IPS-NIHi11 (cell line): ENCODE measurements at regions not wholly inside any gene's neighbourhood (a gene's known extent, or its start where the extent isn't known, plus 50 kb on each side); places are given as distances from the start of the nearest gene placed in this dataset.
"Not testable (repeated sequence)": the region's sequence is repeated elsewhere in the genome, so short reads cannot be mapped to it uniquely, and the experiment has no call there.

Source experiments
- DNase-seq: peaks from one replicate; pipeline ENCODE4 v3.0.0; 2012; ENCODE audit warnings: mixed read lengths, low spot score

DNA sequence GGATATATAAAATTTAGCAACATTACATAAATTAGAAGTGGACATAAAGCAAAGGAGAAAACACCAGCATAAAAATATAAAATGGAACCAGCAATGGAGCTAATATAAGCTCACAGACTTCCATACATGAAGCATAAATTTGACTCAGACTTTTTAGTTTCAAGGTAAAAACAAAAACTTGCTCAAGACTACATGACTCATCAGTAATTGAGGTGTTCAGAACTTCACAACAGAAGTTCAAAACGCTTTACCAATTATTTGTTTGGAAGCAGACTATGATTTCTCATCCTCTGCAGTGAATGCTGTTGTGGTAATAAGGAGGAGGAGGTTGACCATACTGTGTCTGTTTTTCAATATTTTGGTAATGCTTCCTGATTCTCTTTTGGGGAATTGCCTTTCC lies 192.0 kb upstream of the MEIS1 start:
- DNase-seq, result not testable (repeated sequence)

DNA sequence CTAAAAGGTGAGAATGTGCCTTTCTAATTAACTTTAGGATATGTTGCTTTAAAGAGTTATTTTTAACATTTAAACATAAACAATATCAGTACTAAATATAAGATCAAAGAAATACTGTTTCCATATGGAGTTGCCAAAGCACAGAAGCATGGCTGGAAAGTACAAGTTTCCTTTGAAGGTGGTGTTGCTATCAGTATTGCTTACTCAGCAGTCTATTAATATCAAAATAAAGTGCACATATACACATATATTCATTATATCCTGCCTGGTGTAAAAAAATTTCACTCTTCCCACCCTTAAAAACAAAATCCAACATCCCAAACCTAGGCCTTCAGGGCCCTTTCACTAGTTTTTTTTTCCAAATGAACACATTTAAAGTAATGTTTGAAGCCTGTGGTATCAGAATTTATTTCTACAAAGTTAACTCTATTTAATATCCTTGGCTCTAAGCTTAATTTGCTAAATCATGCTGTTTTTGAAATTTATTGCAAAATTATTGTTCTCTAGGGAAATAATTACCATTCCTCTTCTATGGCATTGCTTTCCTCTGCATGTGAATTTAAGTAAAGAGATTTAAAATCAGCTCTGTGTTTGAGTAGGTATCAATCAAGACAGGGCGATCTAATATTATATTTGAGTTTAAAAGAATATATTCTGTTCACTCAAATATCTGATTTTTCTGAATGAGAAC lies 192.7 kb upstream of the MEIS1 start:
- no peak for DNase-seq

DNA sequence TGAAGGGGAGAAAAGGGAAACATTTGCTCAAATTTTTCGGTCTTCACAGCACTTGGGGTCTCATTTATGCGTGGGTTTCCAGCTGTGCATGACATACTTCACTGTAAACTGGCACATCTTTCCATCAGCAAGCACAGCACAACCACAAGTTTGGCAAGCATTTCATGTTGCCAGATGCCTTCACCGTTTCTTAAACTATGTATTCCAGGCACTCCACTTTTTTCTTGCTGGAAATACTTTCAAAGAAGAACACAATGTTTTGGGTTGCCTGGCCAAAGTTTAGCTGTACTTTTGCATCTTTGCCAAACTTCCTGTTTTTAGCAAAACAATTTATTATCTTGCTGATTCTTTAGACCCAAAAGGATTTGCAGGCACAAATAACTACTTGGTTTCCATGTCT lies 194.6 kb upstream of the MEIS1 start:
- no peak for DNase-seq

DNA sequence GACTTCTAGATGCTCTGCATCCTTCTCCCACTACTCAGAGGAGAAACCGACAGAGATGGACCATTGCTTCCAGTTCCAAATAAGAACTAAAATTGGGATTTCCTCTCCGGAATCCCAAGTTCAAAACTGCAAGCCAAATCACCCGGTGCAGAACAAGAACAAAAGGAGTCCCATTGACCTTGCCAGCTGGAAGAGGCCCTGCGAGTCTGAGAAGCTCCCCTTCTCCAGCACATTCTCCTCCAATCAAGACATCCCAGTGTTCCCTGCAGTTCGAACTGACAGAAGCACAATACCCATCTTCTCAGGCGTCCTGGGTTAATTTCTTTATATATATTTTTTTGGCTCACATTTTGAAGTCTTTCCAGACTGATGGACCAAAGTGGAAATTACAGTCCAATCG lies 195.3 kb upstream of the MEIS1 start:
- no peak for DNase-seq

DNA sequence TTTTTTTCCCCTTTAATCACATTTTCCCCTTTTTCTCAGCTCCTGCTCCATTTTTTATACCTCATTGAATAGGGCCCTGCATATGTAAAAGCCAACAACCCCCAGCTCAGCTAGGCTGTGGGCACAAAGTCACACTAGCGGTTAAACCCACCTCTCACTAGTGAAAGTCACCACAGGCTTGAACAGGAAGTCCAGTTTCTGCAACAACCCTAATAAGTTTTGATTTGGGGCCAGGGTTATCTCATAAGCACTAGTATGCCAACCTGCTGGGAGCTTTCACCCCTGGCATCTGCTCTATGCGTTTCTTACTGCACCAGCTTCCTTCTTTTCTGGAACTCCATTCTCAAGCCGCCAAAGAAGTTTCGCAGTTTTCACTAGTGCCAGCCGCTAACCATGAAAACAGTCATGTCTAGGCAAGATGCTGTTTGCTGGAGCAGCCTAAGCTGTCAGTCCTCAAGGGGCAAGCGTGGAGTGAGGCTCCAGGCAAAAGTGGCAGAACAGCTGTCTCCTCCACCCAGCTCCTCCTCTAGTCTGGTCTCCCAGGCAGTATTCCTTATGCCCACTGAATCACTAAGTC lies 197.0 kb upstream of the MEIS1 start:
- DNase-seq, result no peak

DNA sequence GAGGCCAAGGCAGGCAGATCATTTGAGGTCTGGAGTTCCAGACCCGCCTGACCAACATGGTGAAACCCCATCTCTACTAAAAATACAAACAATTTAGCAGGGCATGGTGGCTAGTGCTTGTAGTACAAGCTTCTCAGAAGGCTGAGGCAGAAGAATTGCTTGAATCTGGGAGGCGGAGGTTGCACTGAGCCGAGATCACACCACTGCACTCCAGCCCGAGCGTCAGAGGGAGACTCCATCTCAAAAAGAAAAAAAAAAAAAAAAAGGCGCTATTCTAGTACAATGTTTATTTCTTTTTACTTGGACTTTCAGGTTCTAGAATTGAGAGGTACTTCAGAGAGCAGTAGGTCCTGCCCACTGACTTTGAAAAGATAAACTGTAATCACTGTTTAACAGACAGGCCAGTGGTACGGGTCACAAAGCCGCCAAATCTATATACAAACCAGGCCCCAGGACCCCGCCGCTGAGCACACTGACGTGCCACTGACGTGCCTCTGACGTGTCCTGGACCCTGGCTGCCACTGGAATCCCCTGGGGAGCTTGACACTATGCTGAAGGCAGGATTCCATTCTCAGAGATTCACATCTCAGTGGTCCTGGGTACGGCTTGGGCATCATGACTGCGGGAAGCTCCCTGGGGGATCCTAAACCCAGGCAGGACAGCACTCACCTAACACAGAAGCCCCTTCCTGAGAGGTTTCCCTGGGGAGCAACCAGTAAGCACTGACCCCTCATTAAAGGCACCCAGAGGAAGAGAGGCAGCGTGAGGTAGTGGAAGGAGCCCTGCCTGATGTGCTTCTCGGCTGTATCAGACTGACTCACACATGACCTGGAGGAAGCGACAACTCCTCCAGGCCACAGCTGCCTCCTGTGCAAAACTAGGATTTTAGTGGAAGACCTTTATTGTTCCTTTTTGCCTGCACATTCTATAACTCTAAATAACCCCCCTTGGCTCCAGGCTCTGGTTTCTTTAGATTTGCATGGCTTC lies 197.8 kb upstream of the MEIS1 start:
- DNase-seq, result no peak

DNA sequence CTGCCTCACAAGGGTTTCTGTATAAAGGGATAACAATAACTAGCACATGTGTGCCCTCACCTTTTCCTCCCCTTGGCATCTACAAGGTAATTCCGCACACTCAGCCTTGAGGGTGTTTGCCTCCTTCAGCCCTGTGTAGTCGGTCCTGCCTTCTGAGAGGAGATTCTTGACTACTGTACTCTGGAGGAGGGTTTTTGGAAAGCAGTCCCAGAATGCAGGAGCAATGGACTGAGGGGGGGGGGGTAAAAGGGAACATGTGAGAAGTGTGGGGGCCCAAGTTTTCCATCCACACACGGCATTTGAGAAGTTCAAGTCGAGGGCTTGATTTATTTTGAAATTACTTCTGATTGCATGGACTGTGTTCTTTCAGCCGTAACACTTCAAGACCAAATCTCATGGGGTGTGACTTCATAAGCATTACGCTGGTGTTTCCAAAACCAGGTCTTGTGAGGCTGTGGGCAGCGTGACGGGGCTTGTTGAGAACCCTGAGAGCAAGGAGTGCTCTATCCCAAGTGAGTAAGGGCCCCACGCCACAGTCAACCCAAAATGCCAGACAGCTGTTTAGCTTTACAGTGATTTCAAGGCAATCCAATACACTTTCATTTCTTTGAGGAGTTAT lies 198.7 kb upstream of the MEIS1 start:
- no peak for DNase-seq

DNA sequence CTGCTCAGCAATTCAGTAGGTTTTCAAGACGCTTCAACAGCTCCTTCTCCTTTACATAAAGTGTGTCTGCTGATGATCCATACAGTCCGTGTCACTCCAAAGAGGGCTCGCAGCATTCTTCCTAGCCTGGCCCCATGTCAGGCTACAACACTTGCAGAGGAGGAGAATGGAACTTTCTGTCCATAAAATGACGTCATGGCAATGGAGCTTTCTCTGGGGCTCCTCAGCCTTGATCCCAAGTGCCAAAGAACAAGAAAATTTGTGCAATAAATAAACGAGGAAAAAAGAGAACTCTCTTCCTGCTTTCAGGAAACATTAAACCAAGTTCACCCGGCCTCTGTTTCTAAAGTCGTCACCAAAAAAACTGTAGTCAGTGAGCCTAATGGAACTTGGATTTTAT lies 199.5 kb upstream of the MEIS1 start:
- no peak for DNase-seq

DNA sequence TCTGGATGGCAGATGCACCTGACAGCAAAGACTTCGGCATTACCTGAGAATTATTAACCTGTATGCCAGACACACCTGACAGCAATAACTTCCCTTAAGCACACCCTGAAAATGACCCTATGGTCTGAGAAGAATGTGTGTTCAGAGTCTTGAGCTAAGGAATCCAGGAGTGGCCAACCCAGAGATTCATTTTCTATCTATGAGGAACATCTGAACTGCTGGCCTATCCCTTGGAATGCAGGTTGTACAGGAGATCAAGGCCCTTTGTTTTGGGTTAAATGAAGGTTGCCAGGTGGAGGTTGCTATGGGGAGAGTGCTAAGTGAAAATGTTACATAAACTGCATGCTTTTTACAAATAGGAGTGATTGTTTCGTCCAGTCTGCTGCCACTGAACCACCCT lies 200.9 kb upstream of the MEIS1 start:
- DNase-seq, result no peak

DNA sequence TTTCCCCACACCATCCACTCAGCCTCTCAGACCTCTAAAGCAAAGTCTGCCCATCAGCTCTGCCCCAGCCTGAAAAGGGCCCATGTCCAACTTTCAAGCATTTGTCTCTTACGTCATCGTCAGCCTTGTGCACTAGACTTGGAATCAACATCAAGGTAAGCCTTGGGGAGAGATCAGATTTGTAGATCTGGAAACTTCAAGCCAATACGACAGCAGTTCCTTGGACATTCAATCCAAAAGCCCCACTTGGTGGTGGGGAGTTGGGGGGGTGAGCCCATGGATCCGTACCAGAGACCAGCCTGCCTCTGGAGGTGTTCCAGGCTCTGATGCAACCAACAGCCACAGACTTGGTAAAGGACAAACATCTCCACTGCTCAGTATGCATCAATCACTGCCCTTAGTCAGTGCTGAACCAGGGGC lies 206.8 kb upstream of the MEIS1 start:
- DNase-seq, result no peak

DNA sequence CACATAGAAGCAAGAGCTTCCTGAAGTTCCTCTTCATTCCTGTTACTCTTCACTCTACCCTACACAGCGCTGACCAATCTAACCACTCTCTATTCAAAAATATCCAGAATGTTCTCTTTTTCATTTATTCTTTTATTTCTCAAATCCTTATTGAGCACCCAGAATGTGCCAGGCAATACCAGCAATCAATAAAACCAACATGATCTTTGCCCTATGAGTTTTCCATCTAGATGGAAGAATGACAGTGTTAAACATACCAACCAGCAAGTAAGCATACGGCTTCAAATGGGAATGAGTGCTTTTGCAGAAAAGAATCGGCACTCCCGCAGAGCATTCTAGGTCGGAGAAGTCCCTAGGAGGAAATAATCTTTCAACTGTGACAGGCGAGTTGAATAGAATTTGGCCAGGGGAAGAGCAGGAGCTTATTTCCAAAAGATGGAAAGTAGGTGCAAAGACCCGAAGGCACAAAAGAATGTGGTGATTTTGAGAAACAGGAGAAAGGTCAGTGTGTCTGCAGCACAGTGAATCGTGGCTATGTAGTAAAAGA lies 217.8 kb upstream of the MEIS1 start:
- DNase-seq, result no peak

DNA sequence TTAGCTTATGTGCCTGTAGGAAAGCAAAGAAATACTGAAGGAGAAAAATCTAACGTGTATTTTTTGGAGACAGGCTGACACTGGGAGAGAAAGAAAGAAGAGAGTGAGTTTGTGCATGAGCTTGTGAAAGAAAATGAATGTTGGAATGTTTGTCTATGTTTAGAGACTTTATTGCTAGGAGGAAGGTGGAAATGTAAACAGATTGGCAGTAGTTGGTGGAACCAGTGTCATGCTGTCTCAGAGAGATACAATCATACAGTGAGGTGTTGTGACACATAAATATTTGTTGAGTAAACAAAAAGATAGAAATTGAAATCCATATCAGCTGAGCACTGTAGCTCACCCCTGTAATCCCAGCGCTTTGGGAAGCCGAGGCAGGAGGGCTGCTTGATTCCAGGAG lies 222.2 kb upstream of the MEIS1 start:
- DNase-seq, result no peak

DNA sequence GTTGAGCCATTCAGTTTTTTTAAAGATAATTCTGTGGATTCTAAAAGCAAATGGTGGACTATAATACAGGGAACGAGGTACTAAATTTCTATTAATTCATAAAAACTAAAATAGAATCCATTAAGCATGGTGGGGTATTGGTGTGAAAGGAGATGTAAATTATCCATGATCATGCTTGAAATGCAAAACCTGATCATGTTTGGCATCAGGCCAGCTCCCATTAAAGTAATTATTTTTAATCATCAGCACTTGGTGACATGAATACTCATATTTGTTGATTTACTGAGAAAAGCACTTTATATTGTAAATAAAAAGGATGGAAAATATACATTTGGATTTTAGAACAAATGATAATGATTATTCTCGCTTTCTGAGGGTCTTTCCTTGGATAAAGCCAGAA lies 232.3 kb upstream of the MEIS1 start:
- DNase-seq, result no peak

DNA sequence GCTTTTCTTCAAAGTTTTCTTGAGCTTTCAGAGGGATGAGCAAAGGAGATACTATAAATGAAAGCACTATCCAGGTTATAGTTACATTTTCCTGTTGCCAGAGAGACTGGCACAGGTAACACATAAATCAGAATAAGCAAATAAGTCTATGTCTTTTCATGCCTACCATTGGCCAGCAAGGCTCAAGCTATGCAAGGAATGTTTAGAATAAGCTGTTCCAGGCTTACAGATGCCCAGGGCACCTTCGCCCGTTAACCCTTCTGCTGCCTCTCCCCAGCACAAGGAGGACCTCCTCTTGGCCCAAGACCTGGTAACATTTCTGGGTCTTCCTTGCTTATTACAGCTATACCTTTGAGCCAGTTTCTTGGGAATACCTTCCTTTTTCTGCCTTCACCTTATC lies 233.7 kb upstream of the MEIS1 start:
- peak; percentile 28 for DNase-seq

DNA sequence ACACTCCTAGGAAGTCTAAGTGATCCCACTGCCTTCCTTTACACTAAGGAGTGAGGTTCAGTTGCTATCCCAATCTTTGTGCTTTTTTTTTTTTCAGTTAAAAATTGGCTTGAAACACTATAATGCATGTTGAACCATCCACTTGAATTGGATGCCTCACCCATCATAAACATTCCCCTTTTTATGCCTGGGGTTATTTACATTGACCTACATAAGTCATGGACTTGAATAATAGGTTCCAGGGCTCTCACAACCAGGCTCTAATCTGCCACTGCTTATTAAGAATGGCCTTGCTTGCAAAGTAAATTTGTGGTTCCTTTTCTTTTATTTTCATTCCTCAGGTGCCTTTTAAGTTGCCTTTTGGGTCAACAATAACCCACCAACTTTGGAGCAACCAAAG lies 236.1 kb upstream of the MEIS1 start:
- no peak for DNase-seq

DNA sequence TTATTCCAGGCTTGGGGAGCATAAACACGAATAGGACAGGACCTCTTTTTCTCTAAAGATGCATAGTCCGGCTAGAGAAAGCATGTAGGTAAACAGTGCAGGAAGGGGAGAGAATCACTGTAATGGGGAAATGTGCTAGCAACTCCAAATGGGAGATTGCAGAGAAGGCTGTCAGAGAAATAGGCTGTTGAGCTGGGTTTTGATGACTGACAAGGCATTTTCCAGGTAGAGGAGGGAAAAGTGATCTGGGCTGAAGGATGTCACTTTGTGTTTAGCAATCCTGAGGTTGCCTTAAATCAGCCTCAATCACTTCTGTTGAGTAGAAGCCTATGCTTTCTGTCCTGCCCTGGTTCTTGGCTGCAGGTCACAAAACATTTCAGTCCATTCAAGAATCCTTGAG lies 242.0 kb upstream of the MEIS1 start:
- DNase-seq, result no peak

DNA sequence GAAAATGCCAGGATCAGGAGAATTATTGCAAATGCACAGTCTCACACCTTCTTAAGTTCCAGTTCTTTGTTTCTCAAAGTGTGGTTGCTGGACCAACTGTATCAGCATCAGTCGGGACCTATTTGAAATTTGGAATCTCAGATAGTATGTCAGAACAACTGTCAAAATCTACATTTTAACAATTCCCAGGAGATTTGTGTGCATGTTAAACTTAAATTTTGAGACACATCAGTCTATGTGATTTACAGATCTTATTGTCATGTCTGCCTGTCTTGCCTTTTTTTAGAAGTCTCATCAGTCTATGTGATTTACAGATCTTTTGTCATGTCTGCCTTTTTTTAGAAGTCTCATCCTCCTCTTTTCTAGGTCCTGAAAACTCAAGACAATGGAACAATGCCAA lies 243.6 kb upstream of the MEIS1 start:
- no peak for DNase-seq

DNA sequence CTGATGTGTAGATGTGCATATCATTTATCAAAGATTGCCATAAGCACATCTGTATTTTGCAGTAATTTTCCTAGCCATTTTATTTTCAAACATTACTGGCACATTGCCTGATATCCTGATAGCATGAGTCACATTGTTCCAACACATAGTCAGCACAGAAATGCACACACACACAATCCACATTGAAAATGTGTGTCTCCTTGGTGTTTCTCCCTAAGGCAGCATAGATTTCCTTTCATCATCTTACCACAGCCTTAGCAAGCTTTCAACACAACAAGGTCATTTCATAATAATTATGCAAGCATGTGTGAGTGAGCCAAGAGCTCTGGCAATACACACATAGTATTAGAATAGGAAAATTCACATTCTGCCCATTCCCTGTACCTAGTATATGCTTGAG lies 245.4 kb upstream of the MEIS1 start:
- no peak for DNase-seq

DNA sequence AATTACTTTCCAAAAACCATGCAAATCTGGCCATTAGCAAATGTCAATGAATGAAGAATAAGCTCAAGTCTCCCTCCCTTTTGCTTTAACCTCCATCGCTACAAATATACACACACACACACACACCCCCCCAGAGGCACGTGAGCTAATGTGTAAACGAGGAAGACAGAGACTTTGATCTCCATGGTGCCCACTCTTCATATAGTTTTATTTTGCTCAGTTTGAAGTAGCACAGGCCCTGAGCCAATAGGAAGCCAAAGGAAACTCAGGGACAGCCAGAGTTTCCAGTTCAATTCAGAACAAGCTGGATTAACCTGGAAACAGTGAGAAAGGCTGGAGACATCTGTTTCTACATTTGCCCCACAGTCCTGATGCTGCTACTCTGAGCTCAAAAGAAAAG lies 248.4 kb upstream of the MEIS1 start:
- no peak for DNase-seq

DNA sequence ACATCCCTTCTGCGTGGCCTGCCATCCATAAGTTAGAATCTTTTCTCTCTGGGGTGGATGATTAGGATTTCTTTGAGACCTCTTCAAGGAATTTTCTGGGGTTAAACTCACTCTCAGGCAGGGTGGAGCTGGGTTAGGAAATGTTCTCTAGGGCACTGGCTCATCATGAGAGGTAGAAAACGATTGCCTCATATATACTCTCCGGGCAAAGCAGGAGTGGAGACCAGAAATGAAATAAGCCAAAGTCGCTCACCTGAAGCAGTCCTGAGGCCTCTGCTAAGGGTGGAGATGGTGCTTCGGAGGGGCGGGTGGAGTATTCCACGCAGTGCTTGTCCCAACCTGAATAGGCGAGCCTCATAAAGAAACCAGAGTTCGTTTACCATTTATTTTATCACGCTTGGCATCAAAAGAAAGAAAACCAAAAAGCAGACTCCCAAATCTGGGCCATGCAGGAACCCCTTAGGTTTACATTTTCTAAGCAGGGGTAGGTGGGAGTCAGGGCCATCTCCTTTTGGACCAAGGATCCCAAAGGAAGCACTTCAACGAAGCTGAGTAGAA lies 249.3 kb upstream of the MEIS1 start:
- DNase-seq, result no peak

DNA sequence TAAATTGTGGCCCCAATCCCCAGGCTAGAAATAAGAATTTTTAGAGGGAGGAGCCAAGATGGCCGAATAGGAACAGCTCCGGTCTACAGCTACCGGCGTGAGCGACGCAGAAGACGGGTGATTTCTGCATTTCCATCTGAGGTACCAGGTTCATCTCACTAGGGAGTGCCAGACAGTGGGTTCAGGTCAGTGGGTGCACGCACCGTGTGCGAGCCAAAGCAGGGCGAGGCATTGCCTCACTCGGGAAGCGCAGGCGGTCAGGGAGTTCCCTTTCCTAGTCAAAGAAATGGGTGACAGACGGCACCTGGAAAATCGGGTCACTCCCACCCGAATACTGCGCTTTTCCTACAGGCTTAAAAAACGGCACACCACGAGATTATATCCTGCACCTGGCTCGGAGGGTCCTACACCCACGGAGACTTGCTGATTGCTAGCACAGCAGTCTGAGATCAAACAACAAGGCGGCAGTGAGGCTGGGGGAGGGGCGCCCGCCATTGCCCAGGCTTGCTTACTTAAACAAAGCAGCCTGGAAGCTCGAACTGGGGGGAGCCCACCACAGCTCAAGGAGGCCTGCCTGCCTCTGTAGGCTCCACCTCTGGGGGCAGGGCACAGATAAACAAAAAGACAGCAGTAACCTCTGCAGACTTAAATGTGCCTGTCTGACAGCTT lies 257.7 kb upstream of the MEIS1 start:
- DNase-seq, result not testable (repeated sequence)
